GM21423 (cell line): ENCODE measurements at regions not wholly inside any gene's neighbourhood (a gene's known extent, or its start where the extent isn't known, plus 50 kb on each side); places are given as distances from the start of the nearest gene placed in this dataset.

ENCODE experiments used
- ATAC-seq: cut with Tn5 transposase; IDR thresholded peaks from one replicate; pipeline ENCODE4 v1.9.1; 2021; ENCODE audit warnings: mild to moderate bottlenecking, moderate library complexity; ENCODE audit not compliant: unreplicated experiment

GRCh38 chr13:111533900-111534683 lies 213.7 kb downstream of the TEX29 start:
- no peak for ATAC-seq

- ATAC-seq = no peak
Observed at GRCh38 chr13:111534751-111535522, 214.5 kb downstream of the TEX29 start.

- no peak for ATAC-seq
Observed at GRCh38 chr13:111535523-111535811, 215.0 kb downstream of the TEX29 start.

- ATAC-seq = no peak
Observed at GRCh38 chr13:111536075-111536642, 215.7 kb downstream of the TEX29 start.

GRCh38 chr13:111537115-111537728 lies 216.8 kb downstream of the TEX29 start:
- ATAC-seq = no peak

- ATAC-seq = no peak
Observed at GRCh38 chr13:111537843-111538499, 217.5 kb downstream of the TEX29 start.

- ATAC-seq = no peak
Observed at GRCh38 chr13:111539252-111539651, 218.8 kb downstream of the TEX29 start.

- ATAC-seq = no peak
Observed at GRCh38 chr13:111539791-111540446, 219.5 kb downstream of the TEX29 start.

GRCh38 chr13:111540486-111540885 lies 220.0 kb downstream of the TEX29 start:
- no peak for ATAC-seq

GRCh38 chr13:111541345-111541744 lies 220.9 kb downstream of the TEX29 start:
- ATAC-seq = no peak

GRCh38 chr13:111541752-111542529 lies 221.5 kb downstream of the TEX29 start:
- no peak for ATAC-seq

GRCh38 chr13:111542530-111543341 lies 222.3 kb downstream of the TEX29 start:
- no peak for ATAC-seq

- no peak for ATAC-seq
Observed at GRCh38 chr13:111546921-111547675, 226.7 kb downstream of the TEX29 start.

- ATAC-seq = no peak
Observed at GRCh38 chr13:111547726-111548273, 227.4 kb downstream of the TEX29 start.

- ATAC-seq = no peak
Observed at GRCh38 chr13:111548301-111548700, 227.9 kb downstream of the TEX29 start.

GRCh38 chr13:111548805-111549204 lies 228.4 kb downstream of the TEX29 start:
- ATAC-seq = no peak

GRCh38 chr13:111549464-111549863 lies 229.0 kb downstream of the TEX29 start:
- peak; percentile 62 for ATAC-seq

GRCh38 chr13:111550062-111550461 lies 229.6 kb downstream of the TEX29 start:
- no peak for ATAC-seq
